Activated CD4-positive, alpha-beta T cell treated with anti-CD3 and anti-CD28 coated beads, Interleukin-2, Interleukin-4, amounts not matched to agents 100 ng/mL and 50 ng/mL, durations not matched to agents 16 hours and 8 hours (primary cell): ENCODE measurements at regions not wholly inside any gene's neighbourhood (a gene's known extent, or its start where the extent isn't known, plus 50 kb on each side); places are given as distances from the start of the nearest gene placed in this dataset.
"Not testable (repeated sequence)": the region's sequence is repeated elsewhere in the genome, so short reads cannot be mapped to it uniquely, and the experiment has no call there.

Source experiments
- DNase-seq: peaks from one replicate; pipeline ENCODE4 v3.0.0-alpha.2; 2020; ENCODE audit warnings: low spot score

GRCh38 chr1:232131715-232132391 lies 498.1 kb downstream of the SIPA1L2 start:
- no peak for DNase-seq

DNA sequence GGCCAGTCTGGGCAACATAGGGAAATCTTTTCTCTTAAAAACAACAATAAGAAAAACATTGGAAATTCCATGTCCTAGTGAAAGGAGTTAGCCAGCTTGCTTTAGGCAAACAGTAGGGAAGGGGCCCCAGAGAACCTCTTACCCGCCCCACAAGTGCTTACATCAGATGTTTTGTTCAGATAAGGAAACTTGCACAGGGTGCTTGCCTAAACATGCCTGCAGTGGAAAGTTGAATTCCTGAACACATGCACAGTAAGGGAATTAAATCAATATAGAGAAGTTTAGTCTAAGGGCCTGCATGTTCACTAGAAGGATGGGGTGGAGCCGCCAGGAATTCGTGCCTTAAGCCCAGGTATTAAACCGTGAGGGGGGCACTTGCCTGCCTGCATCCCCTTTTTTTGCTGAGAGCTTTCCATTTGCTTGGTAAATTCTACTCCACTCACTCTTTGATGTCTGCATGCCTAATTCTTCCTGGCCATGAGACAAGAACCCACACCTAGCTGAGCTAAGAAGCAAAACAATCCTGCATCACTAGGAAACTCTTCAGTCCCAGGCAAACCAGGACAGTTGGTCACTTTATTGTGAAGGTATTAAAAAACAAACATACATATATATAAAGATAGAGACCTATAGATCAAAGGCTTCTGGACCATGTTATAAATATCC lies 499.0 kb downstream of the SIPA1L2 start:
- no peak for DNase-seq

DNA sequence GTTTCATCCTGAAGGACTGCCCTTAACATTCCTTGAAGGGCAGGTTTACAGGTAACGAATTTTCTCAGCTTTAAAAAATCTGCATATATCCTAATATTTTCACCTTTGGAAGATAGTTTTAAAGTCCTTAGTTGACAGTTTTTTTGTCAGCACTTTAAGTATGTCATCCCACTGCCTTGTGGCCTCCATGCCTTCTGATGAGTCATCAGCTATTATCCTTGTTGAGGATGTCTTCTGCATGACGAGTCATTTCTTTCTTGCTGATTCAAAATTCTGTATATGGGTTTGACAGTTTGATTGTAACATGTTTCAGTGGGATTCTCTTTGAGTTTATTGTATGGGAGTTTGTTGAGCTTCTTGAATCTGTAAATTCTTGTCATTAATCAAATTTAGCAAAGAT lies 500.6 kb downstream of the DISC1 start:
- peak; percentile 63 for DNase-seq

DNA sequence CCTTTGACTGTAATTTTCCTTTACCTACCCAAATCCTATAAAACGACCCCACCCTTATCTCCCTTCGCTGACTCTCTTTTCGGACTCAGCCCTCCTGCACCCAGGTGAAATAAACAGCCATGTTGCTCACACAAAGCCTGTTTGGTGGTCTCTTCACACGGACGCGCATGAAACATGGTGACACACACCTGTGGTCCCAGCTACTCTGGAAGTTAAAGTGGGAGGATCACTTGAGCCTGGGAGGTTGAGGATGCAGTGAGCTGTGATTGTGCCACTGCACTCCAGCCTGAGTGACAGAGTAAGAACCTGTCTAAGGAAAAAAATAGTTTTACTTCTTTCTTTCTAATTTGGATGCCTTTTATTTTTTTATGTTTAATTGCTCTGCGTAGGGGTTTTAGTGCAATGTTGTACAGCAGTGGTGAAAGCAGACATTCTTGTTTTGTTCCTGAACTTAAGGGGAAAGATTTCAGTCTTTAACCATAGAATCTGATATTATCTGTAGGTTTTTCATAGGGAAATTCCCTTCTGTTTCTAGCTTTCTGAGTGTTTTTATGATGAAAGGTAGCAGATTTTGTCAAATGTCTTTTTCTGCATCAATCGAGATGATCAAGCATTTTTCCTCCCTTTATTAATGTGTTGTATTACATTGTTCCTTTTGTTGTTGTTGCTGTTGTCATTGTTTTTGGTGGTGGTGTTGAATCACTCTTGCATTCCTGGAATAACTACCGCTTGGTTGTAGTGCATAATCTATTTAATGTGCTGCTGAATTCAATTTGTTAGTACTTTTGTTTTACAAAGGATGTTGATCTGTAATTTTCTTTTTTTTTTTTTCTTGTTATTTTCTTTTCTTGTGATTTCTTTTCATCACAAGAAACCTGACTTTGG lies 497.4 kb downstream of the DISC1 start:
- peak; percentile 3 for DNase-seq

DNA sequence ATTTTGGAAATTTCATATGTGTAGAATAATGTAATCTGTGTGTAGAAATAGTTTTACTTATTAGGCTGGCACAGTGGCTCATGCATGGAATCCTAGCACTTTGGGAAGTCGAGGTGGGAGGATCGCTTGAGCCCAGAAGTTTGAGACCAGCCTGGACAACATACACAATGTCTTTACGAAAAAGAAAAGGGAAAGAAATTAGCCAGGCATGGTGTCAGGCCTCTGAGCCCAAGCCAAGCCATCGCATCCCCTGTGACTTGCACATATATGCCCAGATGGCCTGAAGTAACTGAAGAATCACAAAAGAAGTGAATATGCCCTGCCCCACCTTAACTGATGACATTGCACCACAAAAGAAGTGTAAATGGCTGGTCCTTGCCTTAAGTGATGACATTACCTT lies 491.3 kb downstream of the DISC1 start:
- not testable (repeated sequence) for DNase-seq

DNA sequence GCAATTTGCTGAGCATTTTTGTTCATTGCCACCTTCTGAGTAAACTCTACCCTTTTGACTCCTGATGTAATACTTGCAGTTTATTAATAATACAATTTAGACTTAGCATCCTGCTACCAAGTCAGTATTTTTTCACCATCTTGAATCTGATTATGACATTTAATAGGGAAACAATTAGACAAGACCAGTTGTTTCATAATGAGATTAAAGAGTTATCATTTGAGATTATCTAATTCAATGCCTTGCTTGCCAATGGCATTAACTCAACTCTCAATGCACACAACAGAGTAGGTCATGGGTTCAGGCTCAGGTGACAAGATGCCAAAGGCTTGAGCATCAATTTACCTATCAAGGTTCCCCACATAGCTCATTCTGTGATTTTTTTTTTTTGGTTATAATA lies 488.4 kb downstream of the DISC1 start:
- no peak for DNase-seq

DNA sequence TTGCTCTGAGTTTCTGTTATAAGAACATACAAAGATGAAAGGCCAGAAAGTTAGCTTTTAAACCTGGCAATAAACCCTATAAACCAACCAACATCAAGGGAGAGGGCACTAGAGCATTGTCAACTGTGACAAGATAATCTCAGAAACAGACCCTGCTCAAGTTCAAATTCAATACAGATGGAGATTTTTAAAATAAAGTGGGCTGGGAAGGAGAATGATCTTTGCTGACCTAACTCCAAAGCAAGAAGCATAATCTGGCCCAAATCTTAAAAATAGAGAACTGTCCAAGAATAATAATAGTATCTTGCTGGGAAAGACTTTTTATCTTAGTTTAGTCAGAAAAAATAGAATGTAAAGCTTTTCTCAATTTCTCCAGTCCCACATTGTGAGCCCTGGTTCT lies 485.5 kb downstream of the DISC1 start:
- no peak for DNase-seq

DNA sequence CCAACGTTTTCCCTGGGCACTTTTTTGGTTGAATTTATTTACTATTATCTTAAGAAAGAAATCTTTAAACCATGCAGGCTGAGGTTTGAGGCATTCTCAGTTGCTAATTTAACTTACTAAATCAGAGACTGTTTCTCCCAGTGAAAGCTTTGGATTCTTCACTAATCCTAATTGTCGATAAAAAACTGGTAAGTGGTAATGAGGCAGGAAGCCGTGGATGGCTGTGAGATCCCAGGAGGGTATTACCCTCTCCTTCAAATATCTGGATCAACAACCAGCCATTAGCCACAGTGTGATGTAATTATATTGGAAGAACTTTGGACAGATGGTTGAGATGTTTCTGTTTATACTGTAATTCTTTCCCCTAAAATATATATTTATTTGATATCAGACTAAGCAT lies 485.0 kb downstream of the DISC1 start:
- no peak for DNase-seq

- no peak for DNase-seq
Observed at GRCh38 chr1:232110281-232111090, 483.9 kb downstream of the DISC1 start.

GRCh38 chr1:232109391-232109790 lies 482.8 kb downstream of the DISC1 start:
- no peak for DNase-seq

DNA sequence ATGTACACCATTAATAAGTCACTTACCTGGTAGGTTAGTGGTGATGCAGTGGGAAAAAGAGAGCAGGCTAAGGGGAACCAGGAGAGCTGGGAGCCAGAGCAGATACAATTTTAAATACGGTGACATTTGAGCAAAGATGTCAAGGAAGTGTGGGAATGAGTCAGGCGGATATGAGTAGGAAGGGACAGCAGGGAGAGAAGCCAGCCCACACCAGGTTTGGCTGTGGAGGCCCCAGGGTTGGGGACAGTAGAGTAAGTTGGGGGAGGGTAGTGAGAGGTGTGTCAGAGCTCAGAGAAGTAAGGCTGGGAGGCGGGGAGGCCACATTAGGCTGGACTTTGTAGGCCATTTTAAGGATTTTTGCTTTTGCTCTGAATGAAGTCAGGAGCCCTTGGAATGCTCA lies 482.0 kb downstream of the DISC1 start:
- DNase-seq: no peak

- DNase-seq: no peak
Observed at GRCh38 chr1:232106415-232106814, 479.8 kb downstream of the DISC1 start.

DNA sequence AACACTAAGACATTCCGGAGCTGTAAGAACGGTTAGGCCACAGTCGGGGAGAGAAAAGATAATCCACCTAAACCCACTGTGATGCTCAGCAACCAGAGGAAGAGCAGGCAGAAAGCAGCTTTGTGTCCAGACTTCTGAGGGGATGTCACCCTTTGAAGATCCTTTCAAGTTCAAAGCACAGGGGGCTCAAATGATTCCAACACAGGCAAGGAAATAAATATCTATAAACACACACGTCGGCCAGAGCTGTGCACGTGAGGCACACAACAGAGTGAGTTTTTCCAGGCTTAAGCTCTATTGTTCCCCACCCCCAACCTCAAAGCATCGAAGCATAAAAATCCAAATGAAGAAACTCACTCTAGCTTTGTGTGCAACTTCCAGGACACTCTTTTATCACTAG lies 479.0 kb downstream of the DISC1 start:
- DNase-seq: no peak

DNA sequence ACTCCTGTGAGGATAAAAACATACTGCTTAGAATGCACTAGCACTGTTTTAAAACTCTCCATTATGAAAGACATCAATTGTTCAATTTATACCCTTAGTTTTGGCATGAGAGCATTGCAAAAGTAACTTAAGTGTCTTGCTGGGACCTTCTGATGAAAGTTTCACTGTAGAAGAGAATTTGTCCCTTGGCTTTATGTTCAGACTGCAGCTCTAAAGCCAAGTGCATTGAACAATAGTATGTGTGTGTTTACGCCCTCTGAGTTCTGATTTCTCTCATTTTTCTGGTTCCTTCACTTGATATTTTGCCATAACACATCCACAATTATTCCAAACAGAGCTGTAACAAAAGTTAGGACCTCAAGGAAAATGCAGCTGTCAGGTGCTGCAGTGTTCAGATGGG lies 474.6 kb downstream of the DISC1 start:
- DNase-seq: no peak

DNA sequence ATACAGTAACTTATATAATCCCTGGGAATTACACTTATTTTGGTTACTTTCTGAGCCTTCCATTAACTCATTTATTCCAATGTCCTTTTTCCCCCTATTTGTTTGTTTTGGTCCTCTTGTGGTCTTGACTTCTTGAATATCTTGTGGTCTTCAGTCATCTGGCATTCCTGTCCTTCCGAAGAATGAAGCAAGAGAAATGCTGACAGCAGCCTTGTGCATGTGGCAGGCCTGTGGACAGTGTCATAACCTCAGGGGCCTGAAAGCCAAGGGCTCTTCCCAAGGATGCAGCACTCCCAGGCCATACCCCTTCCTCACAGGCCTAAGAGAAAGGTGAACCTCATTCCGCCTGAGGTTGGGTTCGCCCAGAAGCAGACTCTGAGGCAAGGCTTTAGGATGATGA lies 470.2 kb downstream of the DISC1 start:
- DNase-seq: no peak
